Endothelial cell (in vitro differentiated cells): ENCODE measurements at regions not wholly inside any gene's neighbourhood (a gene's known extent, or its start where the extent isn't known, plus 50 kb on each side); places are given as distances from the start of the nearest gene placed in this dataset.

Experiments
- DNase-seq: peaks from one replicate; pipeline ENCODE4 v3.0.0; 2021; ENCODE audit warnings: low spot score
- H3K27ac Mint-ChIP-seq: one replicate; pipeline ENCODE4 v1.8.0; 2021; ENCODE audit warnings: mixed read lengths, inconsistent platforms; ENCODE audit not compliant: unreplicated experiment
- H3K27me3 Mint-ChIP-seq: one replicate; pipeline ENCODE4 v1.8.0; 2021; ENCODE audit warnings: mild to moderate bottlenecking, moderate library complexity, mixed read lengths, inconsistent platforms; ENCODE audit not compliant: unreplicated experiment
- H3K36me3 Mint-ChIP-seq: one replicate; pipeline ENCODE4 v1.8.0; 2021; ENCODE audit warnings: mild to moderate bottlenecking, low read depth, mixed read lengths, inconsistent platforms; ENCODE audit not compliant: unreplicated experiment
- H3K4me1 Mint-ChIP-seq: one replicate; pipeline ENCODE4 v1.8.0; 2021; ENCODE audit warnings: mild to moderate bottlenecking, mixed read lengths, inconsistent platforms; ENCODE audit not compliant: unreplicated experiment
- H3K4me3 Mint-ChIP-seq: one replicate; pipeline ENCODE4 v1.8.0; 2021; ENCODE audit warnings: mild to moderate bottlenecking, mixed read lengths, inconsistent platforms; ENCODE audit not compliant: unreplicated experiment
- H3K9me3 Mint-ChIP-seq: one replicate; pipeline ENCODE4 v1.8.0; 2021; ENCODE audit warnings: mixed read lengths, inconsistent platforms; ENCODE audit not compliant: unreplicated experiment
- CTCF ChIP-seq: fragments of 200-600 bp; sonication (generic); IDR thresholded peaks from one replicate; pipeline ENCODE4 v1.5.0; 2021; ENCODE audit warnings: antibody characterized with exemption; ENCODE audit not compliant: unreplicated experiment

GRCh38 chr20:33914919-33915318, 78.8 kb upstream of the RALY start:
- no peak overlapping the region for H3K27ac Mint-ChIP-seq
- DNase-seq, result no peak
- TF ChIP-seq CTCF, result no peak
- peaks cover 1% of the 10 kb centered on the region for H3K27me3 Mint-ChIP-seq
- no peaks in the 10 kb centered on the region for H3K36me3 Mint-ChIP-seq
- no peak overlapping the region for H3K4me3 Mint-ChIP-seq
- no peaks in the 10 kb centered on the region for H3K9me3 Mint-ChIP-seq
- no peaks in the 10 kb centered on the region for H3K4me1 Mint-ChIP-seq

DNA sequence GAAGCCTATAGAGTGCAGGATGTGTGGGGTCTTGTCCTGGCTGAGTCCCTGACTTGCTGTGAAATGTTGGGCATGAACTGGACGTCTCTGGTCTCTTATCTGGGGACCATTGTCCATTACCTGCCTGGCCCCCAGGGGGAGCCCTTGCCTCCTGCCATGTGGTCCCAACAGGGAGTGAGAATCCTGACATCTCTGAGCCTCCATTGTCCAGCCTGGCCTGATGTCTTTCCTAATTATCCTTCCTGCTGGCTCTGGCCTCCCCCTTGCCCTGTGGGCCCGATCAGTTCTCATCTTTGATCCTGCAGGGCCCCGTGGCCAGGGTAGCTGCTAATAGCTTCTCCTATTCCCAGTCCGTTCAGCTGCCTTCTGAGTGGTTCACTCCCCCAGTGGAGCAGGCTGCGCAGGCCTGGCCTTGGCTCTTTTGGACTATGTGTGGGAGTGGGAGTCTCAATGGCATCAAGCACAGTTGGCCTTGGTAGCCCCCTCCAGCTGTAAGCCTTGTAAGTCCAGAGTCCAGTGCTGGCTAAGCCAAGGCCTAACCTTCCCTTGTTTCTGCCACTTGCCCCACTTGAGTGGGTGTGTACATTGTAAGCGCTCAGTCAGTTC, 77.9 kb upstream of the RALY start:
- H3K9me3 Mint-ChIP-seq, result no peaks in the 10 kb centered on the region
- peak; percentile 46 for DNase-seq

DNA sequence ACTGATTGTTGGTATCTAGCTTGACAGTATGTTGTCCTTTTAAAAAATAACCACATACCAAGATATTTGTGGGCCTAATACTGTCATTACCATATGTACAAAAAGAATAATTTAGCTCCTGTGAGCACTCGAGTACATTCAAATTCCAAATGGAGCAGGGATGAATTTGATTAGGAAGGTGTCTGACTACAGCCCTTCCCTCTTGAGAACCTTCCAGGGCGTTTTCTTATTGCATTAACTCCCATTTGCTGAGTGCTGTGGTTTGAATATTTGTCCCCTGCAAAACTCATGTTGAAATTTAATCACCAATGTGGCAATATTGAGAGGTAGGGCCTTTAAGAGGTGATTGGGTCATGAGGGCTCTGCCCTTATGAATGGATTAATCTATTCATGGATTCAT, 76.9 kb upstream of the RALY start:
- H3K9me3 Mint-ChIP-seq, result no peaks in the 10 kb centered on the region
- no peak overlapping the region for H3K4me3 Mint-ChIP-seq
- DNase-seq, result no peak
- no peak for TF ChIP-seq CTCF
- H3K36me3 Mint-ChIP-seq, result no peaks in the 10 kb centered on the region
- H3K27ac Mint-ChIP-seq, result no peak overlapping the region
- peaks cover 1% of the 10 kb centered on the region for H3K27me3 Mint-ChIP-seq
- no peaks in the 10 kb centered on the region for H3K4me1 Mint-ChIP-seq

More for the DNA sequence above, 77.9 kb upstream of the RALY start:
- Mint-ChIP-seq H3K27me3 (peaks cover 1% of the 10 kb centered on the region), H3K27ac (no peak overlapping the region), H3K36me3 (no peaks in the 10 kb centered on the region), H3K4me3 (no peak overlapping the region), H3K4me1 (no peaks in the 10 kb centered on the region)
- peak; percentile 65 for TF ChIP-seq CTCF

DNA sequence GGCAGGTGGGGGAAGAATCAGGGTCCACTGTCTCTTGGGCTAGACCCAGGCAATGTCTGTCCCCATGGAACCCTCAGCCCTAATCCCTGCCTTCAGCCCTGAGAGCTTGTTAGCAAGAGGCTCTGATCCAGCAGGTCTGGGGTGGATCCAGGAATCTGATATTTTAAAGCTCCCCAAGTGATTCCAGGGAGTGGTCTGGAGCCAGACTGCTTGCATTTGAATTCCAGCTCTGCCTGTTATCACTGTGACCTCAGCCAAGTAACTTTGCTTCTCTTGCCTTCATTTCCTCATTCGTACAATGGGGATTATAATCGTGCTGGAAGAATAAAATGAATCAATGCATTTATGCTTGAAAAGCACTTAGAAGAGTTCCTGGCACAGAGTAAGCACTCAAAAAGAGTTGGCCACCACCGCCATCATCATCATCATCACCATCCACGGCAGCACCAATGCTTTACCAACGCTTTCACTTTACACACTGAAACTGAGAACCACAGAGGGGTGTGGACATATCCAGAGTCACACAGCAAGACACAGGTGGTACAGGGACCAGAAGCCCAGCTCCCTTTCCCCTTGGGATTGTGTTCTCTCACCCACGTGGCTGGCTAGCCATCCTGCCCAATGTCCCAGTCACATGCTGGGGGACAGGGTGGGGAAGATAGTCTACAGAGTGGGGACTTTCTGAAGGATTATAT, 75.7 kb upstream of the RALY start:
- Mint-ChIP-seq H3K4me1 (no peaks in the 10 kb centered on the region), H3K9me3 (no peaks in the 10 kb centered on the region), H3K27ac (no peak overlapping the region), H3K36me3 (no peaks in the 10 kb centered on the region), H3K27me3 (peaks cover 1% of the 10 kb centered on the region), H3K4me3 (no peak overlapping the region)
- TF ChIP-seq CTCF, result no peak
- DNase-seq, result no peak

GRCh38 chr20:33918662-33919061, 75.0 kb upstream of the RALY start:
- no peak for TF ChIP-seq CTCF
- Mint-ChIP-seq H3K9me3 (no peaks in the 10 kb centered on the region), H3K27ac (no peak overlapping the region), H3K27me3 (peaks cover 1% of the 10 kb centered on the region), H3K4me3 (no peak overlapping the region), H3K4me1 (no peaks in the 10 kb centered on the region), H3K36me3 (no peaks in the 10 kb centered on the region)
- no peak for DNase-seq
